IgD-negative memory B cell (primary cell): ENCODE measurements at regions not wholly inside any gene's neighbourhood (a gene's known extent, or its start where the extent isn't known, plus 50 kb on each side); places are given as distances from the start of the nearest gene placed in this dataset.

Experiments
- H3K27ac Mint-ChIP-seq, 3 donors: one replicate each; pipeline ENCODE4 v1.8.0; 2020 to 2022; ENCODE audit warnings: mild to moderate bottlenecking in 3 of 3, mixed read lengths in 3 of 3, moderate library complexity in 1 of 3
- H3K27me3 Mint-ChIP-seq: one replicate; pipeline ENCODE4 v1.8.0; 2021; ENCODE audit warnings: mixed read lengths
- H3K36me3 Mint-ChIP-seq: one replicate; pipeline ENCODE4 v1.8.0; 2020; ENCODE audit warnings: mild to moderate bottlenecking, mixed read lengths
- H3K4me1 Mint-ChIP-seq, 3 donors: one replicate each; pipeline ENCODE4 v1.8.0; 2020 to 2022; ENCODE audit warnings: mixed read lengths in 3 of 3, mild to moderate bottlenecking in 1 of 3
- H3K4me3 Mint-ChIP-seq, 4 donors: one replicate each; pipeline ENCODE4 v1.8.0; 2020 to 2022; ENCODE audit warnings: mild to moderate bottlenecking in 4 of 4, mixed read lengths in 4 of 4, moderate library complexity in 3 of 4
- H3K9me3 Mint-ChIP-seq, 3 donors: one replicate each; pipeline ENCODE4 v1.8.0; 2020 to 2021; ENCODE audit warnings: mixed read lengths in 3 of 3, mild to moderate bottlenecking in 1 of 3

GRCh38 chr17:79465681-79466025 is 145.2 kb downstream of the RBFOX3 start:
- no peak overlapping the region for H3K4me3 Mint-ChIP-seq
- H3K27me3 Mint-ChIP-seq: peaks cover 3% of the 10 kb centered on the region
- no peaks in the 10 kb centered on the region for H3K9me3 Mint-ChIP-seq
- H3K36me3 Mint-ChIP-seq: no peaks in the 10 kb centered on the region
- H3K27ac Mint-ChIP-seq: no peak overlapping the region
- no peaks in the 10 kb centered on the region for H3K4me1 Mint-ChIP-seq

- H3K27ac Mint-ChIP-seq: no peak overlapping the region
- H3K27me3 Mint-ChIP-seq: peaks cover 3% of the 10 kb centered on the region
- H3K36me3 Mint-ChIP-seq: no peaks in the 10 kb centered on the region
- no peaks in the 10 kb centered on the region for H3K9me3 Mint-ChIP-seq
- peak overlapping the region in 1 of 4 donors; percentile 43 for H3K4me3 Mint-ChIP-seq
- H3K4me1 Mint-ChIP-seq: no peaks in the 10 kb centered on the region
Observed at GRCh38 chr17:79465011-79465680, 145.7 kb downstream of the RBFOX3 start.

- H3K27ac Mint-ChIP-seq: no peak overlapping the region
- no peak overlapping the region for H3K4me3 Mint-ChIP-seq
- no peaks in the 10 kb centered on the region for H3K4me1 Mint-ChIP-seq
- H3K9me3 Mint-ChIP-seq: no peaks in the 10 kb centered on the region
- H3K36me3 Mint-ChIP-seq: no peaks in the 10 kb centered on the region
- peaks cover 3% of the 10 kb centered on the region for H3K27me3 Mint-ChIP-seq
Observed at GRCh38 chr17:79464318-79465010, 146.4 kb downstream of the RBFOX3 start.

- no peaks in the 10 kb centered on the region for H3K4me1 Mint-ChIP-seq
- no peaks in the 10 kb centered on the region for H3K9me3 Mint-ChIP-seq
- H3K4me3 Mint-ChIP-seq: no peak overlapping the region
- H3K27ac Mint-ChIP-seq: no peak overlapping the region
- peaks cover 2% of the 10 kb centered on the region for H3K27me3 Mint-ChIP-seq
- no peaks in the 10 kb centered on the region for H3K36me3 Mint-ChIP-seq
Observed at GRCh38 chr17:79463421-79464317, 147.2 kb downstream of the RBFOX3 start.

GRCh38 chr17:79461041-79461440 is 149.8 kb downstream of the RBFOX3 start:
- H3K4me1 Mint-ChIP-seq: no peaks in the 10 kb centered on the region
- H3K36me3 Mint-ChIP-seq: no peaks in the 10 kb centered on the region
- no peak overlapping the region for H3K27ac Mint-ChIP-seq
- no peaks in the 10 kb centered on the region for H3K9me3 Mint-ChIP-seq
- H3K4me3 Mint-ChIP-seq: no peak overlapping the region
- peaks cover 5% of the 10 kb centered on the region for H3K27me3 Mint-ChIP-seq

- Mint-ChIP-seq H3K27ac (no peak overlapping the region), H3K27me3 (peaks cover 4% of the 10 kb centered on the region), H3K36me3 (no peaks in the 10 kb centered on the region), H3K9me3 (no peaks in the 10 kb centered on the region), H3K4me1 (no peaks in the 10 kb centered on the region), H3K4me3 (no peak overlapping the region)
Observed at GRCh38 chr17:79459846-79460245, 151.0 kb downstream of the RBFOX3 start.

- Mint-ChIP-seq H3K9me3 (no peaks in the 10 kb centered on the region), H3K27me3 (peaks cover 4% of the 10 kb centered on the region), H3K36me3 (no peaks in the 10 kb centered on the region), H3K4me3 (no peak overlapping the region), H3K4me1 (no peaks in the 10 kb centered on the region), H3K27ac (no peak overlapping the region)
Observed at GRCh38 chr17:79459003-79459655, 151.7 kb downstream of the RBFOX3 start.

GRCh38 chr17:79458356-79458755 is 152.5 kb downstream of the RBFOX3 start:
- H3K27me3 Mint-ChIP-seq: peaks cover 4% of the 10 kb centered on the region
- H3K4me3 Mint-ChIP-seq: no peak overlapping the region
- no peaks in the 10 kb centered on the region for H3K36me3 Mint-ChIP-seq
- H3K27ac Mint-ChIP-seq: peak overlapping the region in 1 of 3 donors; percentile 57
- H3K9me3 Mint-ChIP-seq: no peaks in the 10 kb centered on the region
- H3K4me1 Mint-ChIP-seq: no peaks in the 10 kb centered on the region

GRCh38 chr17:79457889-79458288 is 153.0 kb downstream of the RBFOX3 start:
- Mint-ChIP-seq H3K27me3 (peaks cover 5% of the 10 kb centered on the region), H3K9me3 (no peaks in the 10 kb centered on the region), H3K36me3 (no peaks in the 10 kb centered on the region), H3K4me3 (no peak overlapping the region), H3K4me1 (no peaks in the 10 kb centered on the region), H3K27ac (no peak overlapping the region)

- H3K4me3 Mint-ChIP-seq: no peak overlapping the region
- no peaks in the 10 kb centered on the region for H3K36me3 Mint-ChIP-seq
- no peaks in the 10 kb centered on the region for H3K9me3 Mint-ChIP-seq
- no peaks in the 10 kb centered on the region for H3K4me1 Mint-ChIP-seq
- H3K27ac Mint-ChIP-seq: no peak overlapping the region
- peaks cover 6% of the 10 kb centered on the region for H3K27me3 Mint-ChIP-seq
Observed at GRCh38 chr17:79457376-79457775, 153.5 kb downstream of the RBFOX3 start.

- peak overlapping the region in 1 of 3 donors; percentile 13 for H3K27ac Mint-ChIP-seq
- H3K36me3 Mint-ChIP-seq: no peaks in the 10 kb centered on the region
- peaks cover 11% of the 10 kb centered on the region for H3K27me3 Mint-ChIP-seq
- H3K4me3 Mint-ChIP-seq: no peak overlapping the region
- peaks cover 0 to under 1% (median 0%) of the 10 kb centered on the region in 3 donors for H3K4me1 Mint-ChIP-seq
- H3K9me3 Mint-ChIP-seq: no peaks in the 10 kb centered on the region
Observed at GRCh38 chr17:79455636-79456035, 155.2 kb downstream of the RBFOX3 start.

- Mint-ChIP-seq H3K27ac (no peak overlapping the region), H3K4me3 (no peak overlapping the region), H3K9me3 (no peaks in the 10 kb centered on the region), H3K27me3 (peaks cover 11% of the 10 kb centered on the region), H3K4me1 (peaks cover 0 to 2% (median 0%) of the 10 kb centered on the region in 3 donors), H3K36me3 (no peaks in the 10 kb centered on the region)
Observed at GRCh38 chr17:79454826-79455225, 156.0 kb downstream of the RBFOX3 start.

GRCh38 chr17:79453481-79453880 is 157.4 kb downstream of the RBFOX3 start:
- Mint-ChIP-seq H3K36me3 (no peaks in the 10 kb centered on the region), H3K4me3 (no peak overlapping the region), H3K27me3 (peaks cover 11% of the 10 kb centered on the region), H3K27ac (no peak overlapping the region), H3K9me3 (no peaks in the 10 kb centered on the region), H3K4me1 (peaks cover 0 to 2% (median 0%) of the 10 kb centered on the region in 3 donors)

- peaks cover 0 to 2% (median 0%) of the 10 kb centered on the region in 3 donors for H3K4me1 Mint-ChIP-seq
- peaks cover 12% of the 10 kb centered on the region for H3K27me3 Mint-ChIP-seq
- H3K9me3 Mint-ChIP-seq: peaks cover 0 to 2% (median 0%) of the 10 kb centered on the region in 3 donors
- H3K4me3 Mint-ChIP-seq: no peak overlapping the region
- no peak overlapping the region for H3K27ac Mint-ChIP-seq
- H3K36me3 Mint-ChIP-seq: peaks cover 1% of the 10 kb centered on the region
Observed at GRCh38 chr17:79452706-79453105, 158.1 kb downstream of the RBFOX3 start.

GRCh38 chr17:79451167-79451566 is 159.7 kb downstream of the RBFOX3 start:
- H3K27me3 Mint-ChIP-seq: peaks cover 9% of the 10 kb centered on the region
- peaks cover 0 to 3% (median 0%) of the 10 kb centered on the region in 3 donors for H3K4me1 Mint-ChIP-seq
- no peak overlapping the region for H3K4me3 Mint-ChIP-seq
- peaks cover 1% of the 10 kb centered on the region for H3K36me3 Mint-ChIP-seq
- peaks cover 0 to 2% (median 0%) of the 10 kb centered on the region in 3 donors for H3K9me3 Mint-ChIP-seq
- no peak overlapping the region for H3K27ac Mint-ChIP-seq
